Liver (tissue), 8 donors: ENCODE measurements at regions not wholly inside any gene's neighbourhood (a gene's known extent, or its start where the extent isn't known, plus 50 kb on each side); places are given as distances from the start of the nearest gene placed in this dataset.

Source experiments
- DNase-seq: peaks from one replicate; pipeline ENCODE4 v3.0.0-alpha.2; 2017; ENCODE audit warnings: low spot score
- H3K27ac ChIP-seq, 2 donors: one replicate each; pipeline ENCODE4 v1.7.0; 2013; ENCODE audit warnings: inconsistent platforms in 2 of 2, low read length in 2 of 2, control low read depth in 1 of 2, low read depth in 1 of 2, mild to moderate bottlenecking in 1 of 2
- H3K27me3 ChIP-seq, 4 donors: one replicate each; pipeline versions ENCODE4 v1.6.1 to v1.7.0; 2013; ENCODE audit warnings: low read length in 3 of 4, inconsistent platforms in 1 of 4, mild to moderate bottlenecking in 1 of 4, moderate library complexity in 1 of 4; ENCODE audit not compliant: control insufficient read depth in 4 of 4, insufficient read depth in 4 of 4
- H3K36me3 ChIP-seq, 4 donors: one replicate each; pipeline versions ENCODE4 v1.6.1 to v1.7.0; 2013; ENCODE audit warnings: low read length in 3 of 4, mild to moderate bottlenecking in 3 of 4, low read depth in 1 of 4, moderate library complexity in 1 of 4; ENCODE audit not compliant: control insufficient read depth in 4 of 4, insufficient read depth in 3 of 4
- H3K4me1 ChIP-seq, 4 donors: one replicate each; pipeline versions ENCODE4 v1.6.1 to v1.7.0; 2013; ENCODE audit warnings: low read length in 3 of 4, mild to moderate bottlenecking in 3 of 4, moderate library complexity in 1 of 4; ENCODE audit not compliant: control insufficient read depth in 4 of 4, insufficient read depth in 4 of 4
- H3K4me3 ChIP-seq, 3 donors: one replicate each; pipeline versions ENCODE4 v1.6.1 to v1.7.0; 2013; ENCODE audit warnings: low read length in 3 of 3, control low read depth in 1 of 3, low read depth in 1 of 3, mild to moderate bottlenecking in 1 of 3
- H3K9ac ChIP-seq, 2 donors: one replicate each; pipeline ENCODE4 v1.7.0; 2013; ENCODE audit warnings: low read length in 2 of 2, mild to moderate bottlenecking in 2 of 2, moderate library complexity in 2 of 2, control low read depth in 1 of 2, low read depth in 1 of 2
- H3K9me3 ChIP-seq, 4 donors: one replicate each; pipeline versions ENCODE4 v1.6.1 to v1.7.0; 2013; ENCODE audit warnings: low read length in 3 of 4; ENCODE audit not compliant: control insufficient read depth in 4 of 4
- ATF3 ChIP-seq: IDR thresholded peaks from 2 replicates; pipeline ENCODE4 v1.6.1; 2016; ENCODE audit warnings: antibody characterized with exemption
- CTCF ChIP-seq: fragments of 150-350 bp; IDR thresholded peaks from 2 replicates; pipeline ENCODE4 v1.5.1; 2017; ENCODE audit warnings: improper control_type of control experiment, low read depth, low read length; ENCODE audit not compliant: missing input control
- EGR1 ChIP-seq, 2 donors: IDR thresholded peaks; 2 replicates each; pipeline ENCODE4 v1.6.1; 2016 to 2018; ENCODE audit warnings: antibody characterized with exemption in 2 of 2, low read depth in 2 of 2
- GABPA ChIP-seq, 2 donors: IDR thresholded peaks in 1 of 2; conservative IDR thresholded peaks in 1 of 2; 2 replicates each; pipeline ENCODE4 v1.6.1; 2016; ENCODE audit warnings: antibody characterized with exemption in 2 of 2, mild to moderate bottlenecking in 1 of 2, moderate library complexity in 1 of 2
- HNF4G ChIP-seq: IDR thresholded peaks from 2 replicates; pipeline ENCODE4 v1.6.1; 2016; ENCODE audit warnings: antibody characterized with exemption
- JUND ChIP-seq, 2 donors: IDR thresholded peaks; 2 replicates each; pipeline ENCODE4 v1.6.1; 2016; ENCODE audit warnings: antibody characterized with exemption in 2 of 2
- RAD21 ChIP-seq, 2 donors: IDR thresholded peaks; 2 replicates each; pipeline ENCODE4 v1.6.1; 2016; ENCODE audit warnings: antibody characterized with exemption in 2 of 2, mild to moderate bottlenecking in 2 of 2
- RXRA ChIP-seq, 2 donors: IDR thresholded peaks; 2 replicates each; pipeline ENCODE4 v1.6.1; 2017 to 2018; ENCODE audit warnings: antibody characterized with exemption in 2 of 2, mild to moderate bottlenecking in 1 of 2
- SP1 ChIP-seq: IDR thresholded peaks from 2 replicates; pipeline ENCODE4 v1.6.1; 2018; ENCODE audit warnings: antibody characterized with exemption, mild to moderate bottlenecking
- TAF1 ChIP-seq: conservative IDR thresholded peaks from 2 replicates; pipeline ENCODE4 v1.6.1; 2016; ENCODE audit warnings: antibody characterized with exemption, mild to moderate bottlenecking
- YY1 ChIP-seq: IDR thresholded peaks from 2 replicates; pipeline ENCODE4 v1.6.1; 2016; ENCODE audit warnings: antibody characterized with exemption, mild to moderate bottlenecking
- ZBTB33 ChIP-seq: IDR thresholded peaks from 2 replicates; pipeline ENCODE4 v1.6.1; 2016; ENCODE audit warnings: antibody characterized with exemption
- WGBS: extraction: QIAGEN DNeasy Blood & Tissue Kit; methylation state at CpG from one replicate; pipeline ENCODE4 v1.1.7; 2013; 5-methylcytosine and 5-hydroxymethylcytosine counted together
- TF ChIP-seq, protein P1 (sequence below): IDR thresholded peaks from 2 replicates; pipeline ENCODE4 v1.6.1; 2016; ENCODE audit warnings: antibody characterized with exemption, mild to moderate bottlenecking
- donor health status: healthy.
- donor health status: healthy.
- donor health status: healthy.
- donor health status: healthy.
- donor health status: healthy.

GRCh38 chr3:28606283-28606682, 257.7 kb upstream of the AZI2 start (continued):
- TF ChIP-seq ZBTB33 (no peak), GABPA (IDR thresholded peaks at IDR 0.05 in 1 of 2, conservative IDR thresholded peaks at IDR 0.05 in 1 of 2) (no peak), ATF3 (no peak), EGR1 (IDR thresholded peaks at IDR 0.05; ENCODE audit: low read depth in 2 of 2) (no peak), TAF1 (no peak), JUND (IDR thresholded peaks at IDR 0.05) (no peak), RXRA (IDR thresholded peaks at IDR 0.05) (no peak), YY1 (no peak), HNF4G (no peak), SP1 (no peak)

- Histone ChIP-seq H3K36me3 (no peaks in the 10 kb centered on the region), H3K4me1 (no peaks in the 10 kb centered on the region), H3K27me3 (no peaks in the 10 kb centered on the region), H3K9ac (no peak overlapping the region), H3K9me3 (no peaks in the 10 kb centered on the region), H3K27ac (no peak overlapping the region), H3K4me3 (no peak overlapping the region)
- TF ChIP-seq ATF3 (no peak), RXRA (IDR thresholded peaks at IDR 0.05) (no peak)
- DNase-seq: no peak
These were observed 263.6 kb upstream of the AZI2 start for GRCh38 chr3:28612232-28612631.

DNA sequence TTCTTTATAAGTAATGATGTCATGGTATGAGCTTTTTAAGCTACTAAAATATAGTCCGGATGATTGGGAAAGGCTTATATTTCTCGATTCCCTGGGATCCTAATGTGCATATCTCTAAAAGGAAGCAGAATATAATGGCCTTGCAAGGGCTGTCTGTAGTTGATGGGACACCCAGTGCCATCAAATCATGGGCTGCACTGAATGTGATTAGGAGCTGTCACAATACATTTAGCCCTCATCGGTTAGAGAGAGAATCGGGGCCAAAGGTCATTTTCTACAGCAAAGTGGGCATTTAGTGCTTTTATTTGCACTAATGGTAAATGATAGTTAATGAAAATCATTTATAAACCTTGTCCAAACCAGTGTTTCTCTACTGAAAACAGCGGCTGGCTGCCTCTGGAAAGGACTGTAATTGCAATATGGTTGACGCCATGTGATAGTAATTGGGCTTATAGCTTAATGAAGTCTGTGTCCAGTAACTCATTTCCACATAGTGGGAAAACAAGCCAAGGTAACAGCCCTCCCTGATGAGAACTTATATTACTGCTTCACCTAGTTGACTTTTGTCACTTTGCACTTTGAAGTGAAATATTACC, 265.0 kb upstream of the AZI2 start:
- H3K9me3 ChIP-seq: no peaks in the 10 kb centered on the region
- no peaks in the 10 kb centered on the region for H3K27me3 ChIP-seq
- H3K4me1 ChIP-seq: no peaks in the 10 kb centered on the region
- TF ChIP-seq, protein P1, sequence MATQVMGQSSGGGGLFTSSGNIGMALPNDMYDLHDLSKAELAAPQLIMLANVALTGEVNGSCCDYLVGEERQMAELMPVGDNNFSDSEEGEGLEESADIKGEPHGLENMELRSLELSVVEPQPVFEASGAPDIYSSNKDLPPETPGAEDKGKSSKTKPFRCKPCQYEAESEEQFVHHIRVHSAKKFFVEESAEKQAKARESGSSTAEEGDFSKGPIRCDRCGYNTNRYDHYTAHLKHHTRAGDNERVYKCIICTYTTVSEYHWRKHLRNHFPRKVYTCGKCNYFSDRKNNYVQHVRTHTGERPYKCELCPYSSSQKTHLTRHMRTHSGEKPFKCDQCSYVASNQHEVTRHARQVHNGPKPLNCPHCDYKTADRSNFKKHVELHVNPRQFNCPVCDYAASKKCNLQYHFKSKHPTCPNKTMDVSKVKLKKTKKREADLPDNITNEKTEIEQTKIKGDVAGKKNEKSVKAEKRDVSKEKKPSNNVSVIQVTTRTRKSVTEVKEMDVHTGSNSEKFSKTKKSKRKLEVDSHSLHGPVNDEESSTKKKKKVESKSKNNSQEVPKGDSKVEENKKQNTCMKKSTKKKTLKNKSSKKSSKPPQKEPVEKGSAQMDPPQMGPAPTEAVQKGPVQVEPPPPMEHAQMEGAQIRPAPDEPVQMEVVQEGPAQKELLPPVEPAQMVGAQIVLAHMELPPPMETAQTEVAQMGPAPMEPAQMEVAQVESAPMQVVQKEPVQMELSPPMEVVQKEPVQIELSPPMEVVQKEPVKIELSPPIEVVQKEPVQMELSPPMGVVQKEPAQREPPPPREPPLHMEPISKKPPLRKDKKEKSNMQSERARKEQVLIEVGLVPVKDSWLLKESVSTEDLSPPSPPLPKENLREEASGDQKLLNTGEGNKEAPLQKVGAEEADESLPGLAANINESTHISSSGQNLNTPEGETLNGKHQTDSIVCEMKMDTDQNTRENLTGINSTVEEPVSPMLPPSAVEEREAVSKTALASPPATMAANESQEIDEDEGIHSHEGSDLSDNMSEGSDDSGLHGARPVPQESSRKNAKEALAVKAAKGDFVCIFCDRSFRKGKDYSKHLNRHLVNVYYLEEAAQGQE: no peak
- TF ChIP-seq HNF4G (no peak), JUND (IDR thresholded peaks at IDR 0.05) (no peak), RAD21 (IDR thresholded peaks at IDR 0.05) (no peak), CTCF (no peak), GABPA (IDR thresholded peaks at IDR 0.05 in 1 of 2, conservative IDR thresholded peaks at IDR 0.05 in 1 of 2) (no peak), ATF3 (no peak), SP1 (no peak)
- 91% methylated on average over 6 of the region's 6 CpGs for WGBS
- no peak overlapping the region for H3K9ac ChIP-seq
- DNase-seq: no peak
- H3K27ac ChIP-seq: no peak overlapping the region
- no peak overlapping the region for H3K4me3 ChIP-seq
- H3K36me3 ChIP-seq: no peaks in the 10 kb centered on the region
